ENCODE measurements at regions not wholly inside any gene's neighbourhood (a gene's known extent, or its start where the extent isn't known, plus 50 kb on each side); places are given as distances from the start of the nearest gene placed in this dataset.

- ChIA-PET CTCF (no interaction called here), POLR2A (no interaction called here)
- no peak overlapping the region for H3K27ac ChIP-seq (ENCODE audit: low read length)
These were observed 50.4 kb upstream of the ELOVL6 start for GRCh38 chr4:110248831-110249253.

More at GRCh38 chr4:110248831-110249253, 50.4 kb upstream of the ELOVL6 start:
- H3K4me3 ChIP-seq (ENCODE audit: low read depth in 2 of 2, low read length in 2 of 2) = no peak overlapping the region
- no peaks in the 10 kb centered on the region for H3K4me1 ChIP-seq (ENCODE audit: control insufficient read depth, insufficient read depth, low read length)
- H3K9me3 ChIP-seq (ENCODE audit: control insufficient read depth, insufficient read depth, low read depth, low read length) = no peaks in the 10 kb centered on the region
- no peaks in the 10 kb centered on the region for H3K36me3 ChIP-seq (ENCODE audit: control insufficient read depth, insufficient read depth, low read length)
- ATAC-seq (no peak), DNase-seq (ENCODE audit: low read depth, low spot score) (no peak)
- BruUV-seq (replicated peaks) = no TSS peak
- H3K27me3 ChIP-seq (ENCODE audit: control insufficient read depth, insufficient read depth, low read length) = no peaks in the 10 kb centered on the region
- in situ Hi-C loops (cut with HindIII; ENCODE audit: low pct_unique_long_range_greater_than_20kb, low sequenced_read_pairs) (no loop called here), intact Hi-C loops (cut with micrococcal nuclease; ENCODE audit: unreplicated experiment) (no loop called here)
- no peak for TF ChIP-seq CTCF (IDR thresholded peaks at IDR 0.05)
